GM19238 (cell line): ENCODE measurements at regions not wholly inside any gene's neighbourhood (a gene's known extent, or its start where the extent isn't known, plus 50 kb on each side); places are given as distances from the start of the nearest gene placed in this dataset.

ENCODE experiments used
- DNase-seq: peaks from one replicate; pipeline ENCODE4 v3.0.0; 2011; ENCODE audit warnings: low spot score; ENCODE audit not compliant: insufficient read length

GRCh38 chr17:77001487-77001886 is 133.3 kb downstream of the MGAT5B start:
- DNase-seq, result no peak

DNA sequence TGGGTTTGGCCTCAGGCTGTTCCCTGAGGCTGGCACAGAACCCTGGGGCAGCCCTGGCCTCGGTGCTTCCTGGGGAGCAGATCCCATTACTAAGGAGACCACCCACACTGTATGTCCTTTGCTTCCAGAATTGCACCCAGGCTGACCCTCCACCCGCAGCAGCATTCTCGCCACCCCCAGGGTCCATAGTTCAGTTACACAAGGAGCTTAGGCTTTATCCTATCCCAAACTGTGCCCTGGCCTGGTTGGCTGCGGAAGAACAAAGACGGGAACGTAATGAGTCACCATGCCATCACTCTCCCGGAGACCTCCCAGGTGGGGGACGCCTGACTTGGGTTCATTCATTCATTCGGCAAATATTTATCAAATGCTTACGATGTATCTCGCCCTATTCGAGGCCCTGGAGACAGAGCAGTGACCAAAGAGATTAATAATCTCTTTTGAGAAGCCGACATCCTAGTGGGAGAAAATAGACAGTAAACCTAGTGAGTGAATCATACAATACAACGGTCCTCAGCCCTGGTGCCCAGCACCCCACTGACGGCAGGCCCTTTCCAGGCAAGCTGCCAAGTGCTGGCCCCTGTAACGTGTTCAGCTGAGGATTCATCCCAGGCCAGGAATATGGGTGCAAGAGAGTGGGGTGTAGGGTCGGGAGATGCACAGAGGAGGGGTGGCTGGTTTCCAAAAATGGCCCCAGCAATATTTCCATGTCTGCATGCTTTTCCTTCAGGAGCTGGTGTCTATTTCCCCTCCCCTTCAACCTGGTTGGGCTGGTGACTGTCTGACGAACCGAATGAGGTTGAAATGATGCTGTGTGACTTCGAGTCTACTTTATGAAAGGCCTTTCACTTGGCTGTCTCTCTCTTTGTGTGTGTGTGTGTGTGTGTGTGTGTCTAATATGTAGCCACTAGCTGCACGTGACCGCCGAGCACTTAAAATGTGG is 134.2 kb downstream of the MGAT5B start:
- DNase-seq, result no peak

DNA sequence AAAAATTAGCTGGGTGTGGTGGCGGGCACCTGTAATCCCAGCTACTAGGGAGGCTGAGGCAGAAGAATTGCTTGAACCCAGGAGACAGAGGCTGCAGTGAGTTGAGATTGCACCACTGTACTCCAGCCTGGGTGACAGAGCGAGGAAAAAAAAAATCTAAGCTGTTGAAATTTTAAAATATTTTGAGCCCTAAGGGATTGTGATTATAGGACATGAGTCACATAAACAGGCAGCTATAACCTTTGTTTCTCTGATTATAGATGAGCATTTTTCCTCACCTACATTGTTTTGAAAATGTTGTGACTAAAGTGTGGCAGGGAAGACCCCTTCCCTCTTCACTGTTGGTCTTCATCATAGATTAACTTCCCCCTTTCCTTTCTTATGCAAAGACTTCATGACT is 135.5 kb downstream of the MGAT5B start:
- no peak for DNase-seq

DNA sequence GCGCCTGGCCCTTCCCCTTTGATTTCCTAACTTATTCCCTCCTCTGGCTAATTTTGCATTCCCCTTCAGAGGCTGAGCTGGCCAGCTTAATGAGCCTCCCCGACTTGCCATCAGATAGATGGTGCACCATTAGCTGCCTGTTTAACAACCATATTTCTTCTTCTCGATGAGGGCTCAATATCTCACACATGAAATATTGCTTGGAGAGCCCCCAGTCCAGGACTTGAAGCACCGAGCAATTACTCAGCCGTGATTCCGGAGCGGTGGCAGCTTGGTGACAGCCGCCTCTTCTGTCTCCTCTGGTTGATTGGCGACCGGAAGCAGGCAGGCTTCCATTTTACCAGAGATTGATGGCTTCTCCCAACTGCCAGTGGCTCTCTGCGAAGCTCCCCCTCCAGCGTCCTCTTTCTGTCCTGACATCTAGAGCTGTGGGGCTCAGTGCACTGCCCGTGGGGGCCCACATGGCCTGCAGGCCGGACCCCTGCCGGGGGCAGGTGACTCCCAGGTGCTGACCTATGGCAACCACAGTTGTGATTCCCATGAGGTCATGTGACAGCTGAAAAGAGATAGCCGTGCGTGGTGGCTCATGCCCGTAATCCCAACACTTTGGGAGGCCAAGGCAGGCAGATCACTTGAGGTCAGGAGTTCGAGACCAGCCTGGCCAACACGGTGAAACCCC is 133.7 kb upstream of the SEC14L1 start:
- DNase-seq, result no peak

- DNase-seq, result no peak
Observed at GRCh38 chr17:77009877-77010276, 130.9 kb upstream of the SEC14L1 start.

- DNase-seq, result no peak
Observed at GRCh38 chr17:77010667-77011066, 130.1 kb upstream of the SEC14L1 start.

DNA sequence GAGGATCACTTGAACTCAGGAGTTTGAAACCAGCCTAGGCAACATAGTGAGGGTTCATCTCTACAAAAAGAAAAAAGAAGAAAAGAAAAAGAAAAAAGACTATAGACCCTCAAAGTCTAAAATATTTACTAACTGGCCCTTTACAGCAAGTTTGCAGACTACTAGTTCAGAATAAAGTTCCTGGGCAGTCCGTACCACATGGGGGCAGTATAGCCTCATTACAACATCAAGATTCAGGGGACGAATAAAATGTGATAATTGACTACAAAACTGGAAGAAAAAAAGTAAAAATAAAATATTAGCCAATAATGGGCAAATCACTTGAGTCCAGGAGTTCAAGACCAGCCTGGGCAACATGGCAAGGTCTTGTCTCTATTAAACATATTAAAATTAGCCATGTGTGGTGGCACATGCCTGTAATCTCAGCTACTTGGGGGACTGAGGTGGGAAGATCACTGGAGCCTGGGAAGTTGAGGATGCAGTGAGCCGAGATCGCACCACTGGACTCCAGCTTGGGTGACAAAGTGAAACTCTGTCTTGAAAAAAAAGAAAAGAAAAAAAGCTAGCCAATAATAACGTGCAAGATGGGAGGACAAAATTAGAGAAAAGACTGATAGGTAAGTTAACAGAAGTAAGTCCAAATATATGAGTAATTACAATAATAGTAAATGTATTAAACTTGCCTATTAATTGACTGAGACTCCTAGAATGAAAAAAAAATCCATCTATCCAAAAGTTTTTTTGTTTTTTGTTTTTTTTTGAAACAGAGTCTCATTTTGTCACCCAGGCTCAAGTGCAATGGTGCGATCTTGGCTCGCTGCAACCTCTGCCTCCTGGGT is 129.4 kb upstream of the SEC14L1 start:
- DNase-seq, result no peak

GRCh38 chr17:77018504-77018903 is 122.3 kb upstream of the SEC14L1 start:
- DNase-seq, result no peak

DNA sequence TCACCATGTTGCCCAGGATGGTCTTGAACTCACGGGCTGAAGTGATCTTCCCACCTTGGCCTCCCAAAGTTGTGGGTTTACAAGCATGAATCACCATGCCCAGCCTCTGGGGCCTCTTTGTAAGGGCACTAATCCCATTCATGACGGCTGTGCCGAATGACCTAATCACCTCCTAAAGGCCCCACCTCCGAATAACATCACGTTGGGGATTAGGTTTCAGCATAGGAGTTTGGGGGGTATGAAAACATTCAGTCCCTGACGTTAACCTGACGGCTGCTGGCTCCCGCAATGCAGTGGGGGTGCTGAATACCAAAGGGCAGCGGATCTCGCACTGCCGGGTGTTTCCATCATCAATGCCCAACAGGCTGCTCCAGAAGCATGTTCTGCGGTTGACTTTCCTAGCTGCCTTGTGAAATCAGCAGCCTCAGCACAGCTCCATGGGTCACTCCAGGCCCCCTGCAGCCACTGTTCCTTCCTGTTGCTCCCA is 120.8 kb upstream of the SEC14L1 start:
- DNase-seq, result no peak

GRCh38 chr17:77020973-77021372 is 119.8 kb upstream of the SEC14L1 start:
- no peak for DNase-seq

DNA sequence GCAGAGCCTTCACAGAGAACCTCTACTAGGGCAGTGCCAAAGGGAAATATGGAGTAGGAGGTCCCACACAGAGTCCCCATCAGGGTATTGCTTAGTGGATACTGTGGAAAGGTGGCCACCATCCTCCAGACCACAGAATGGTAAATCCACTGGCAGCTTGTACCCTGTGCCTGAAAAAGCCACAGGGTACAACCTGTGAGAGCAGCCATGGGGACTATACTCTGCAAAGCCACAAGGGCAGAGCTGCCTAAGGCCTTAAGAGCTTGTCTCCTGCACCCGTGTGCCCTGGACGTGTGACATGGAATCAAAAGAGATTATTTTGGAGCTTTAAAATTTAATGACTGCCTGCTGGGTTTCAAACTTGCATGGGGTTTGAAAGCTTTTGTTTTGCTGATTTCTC is 118.0 kb upstream of the SEC14L1 start:
- no peak for DNase-seq

- no peak for DNase-seq
Observed at GRCh38 chr17:77025781-77026180, 115.0 kb upstream of the SEC14L1 start.

- DNase-seq, result no peak
Observed at GRCh38 chr17:77027271-77027889, 113.4 kb upstream of the SEC14L1 start.

DNA sequence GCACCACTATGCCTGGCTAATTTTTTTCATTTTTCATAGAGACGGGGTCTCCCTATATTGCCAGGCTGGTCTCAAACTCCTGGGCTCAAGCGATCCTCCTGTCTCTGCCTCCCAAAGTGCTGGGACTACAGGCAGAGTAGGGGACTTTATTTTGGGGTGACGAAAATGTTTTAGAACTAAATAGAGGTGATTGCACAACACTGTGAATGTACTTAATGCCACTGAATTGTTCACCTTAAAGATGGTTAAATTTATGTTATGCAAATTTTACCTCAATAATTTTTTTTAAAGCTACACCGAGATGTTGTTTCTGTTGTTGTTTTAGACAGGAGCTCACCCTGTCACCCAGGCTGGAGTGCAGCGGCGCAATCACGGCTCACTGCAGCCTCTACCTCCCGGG is 111.9 kb upstream of the SEC14L1 start:
- no peak for DNase-seq

DNA sequence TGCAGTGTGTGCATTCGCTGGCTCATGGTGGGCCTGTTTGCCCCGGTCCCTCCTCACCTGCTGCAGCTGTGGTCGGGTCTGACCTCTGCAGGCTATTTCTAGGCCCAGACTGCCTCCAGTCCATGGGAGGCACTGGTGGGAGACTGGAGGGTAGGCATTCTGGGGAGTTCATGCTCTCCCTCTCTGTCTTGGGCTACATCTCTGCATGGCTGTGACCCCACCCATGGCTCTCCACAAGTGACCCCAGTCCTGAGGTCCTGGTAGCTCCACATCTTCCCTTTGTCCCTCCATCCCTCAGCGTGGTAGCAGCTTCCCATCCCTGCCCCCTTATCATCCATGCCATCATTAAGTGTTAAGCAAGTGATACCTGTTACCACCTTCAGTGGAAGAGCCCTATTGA is 107.8 kb upstream of the SEC14L1 start:
- no peak for DNase-seq

- no peak for DNase-seq
Observed at GRCh38 chr17:77033892-77034404, 106.8 kb upstream of the SEC14L1 start.

DNA sequence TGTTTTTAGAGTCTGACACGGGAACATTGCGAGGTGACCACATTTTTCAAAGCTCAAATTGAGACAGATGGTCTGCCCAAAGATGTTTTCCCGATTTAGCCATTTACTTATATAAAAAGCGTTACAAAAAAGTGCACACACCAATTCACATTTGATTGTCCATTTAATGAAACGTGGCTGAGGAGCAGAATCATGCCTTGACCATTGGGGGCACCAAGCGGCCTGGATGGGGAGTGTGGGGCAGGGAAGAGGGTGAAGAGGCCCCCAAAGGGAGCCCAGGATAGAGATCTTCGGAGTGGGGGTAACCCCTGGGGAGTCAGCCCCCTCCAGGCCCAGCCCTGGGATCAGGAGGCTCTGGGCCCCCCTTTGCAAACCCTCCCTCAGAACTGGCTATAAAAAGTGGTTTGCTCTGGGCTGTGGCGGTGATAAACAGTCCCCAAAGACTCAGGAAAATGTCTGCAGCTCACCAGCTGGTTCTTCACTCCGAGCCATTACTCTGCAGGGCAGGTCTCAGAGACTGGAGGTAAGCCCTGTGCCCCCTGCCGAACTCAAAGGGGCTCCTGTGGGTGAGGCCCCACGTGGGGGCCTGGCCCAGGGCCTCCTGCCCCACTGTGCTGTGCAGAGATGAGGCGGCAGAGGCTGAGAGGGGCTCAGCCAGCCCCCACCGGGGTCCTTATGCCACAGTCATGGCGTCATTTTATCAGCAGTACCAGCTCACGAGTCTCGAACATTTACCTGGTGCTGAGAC is 105.9 kb upstream of the SEC14L1 start:
- DNase-seq, result no peak

GRCh38 chr17:77035526-77035925 is 105.2 kb upstream of the SEC14L1 start:
- DNase-seq, result no peak

- no peak for DNase-seq
Observed at GRCh38 chr17:77036136-77036840, 104.5 kb upstream of the SEC14L1 start.
